ENCODE measurements at regions not wholly inside any gene's neighbourhood (a gene's known extent, or its start where the extent isn't known, plus 50 kb on each side); places are given as distances from the start of the nearest gene placed in this dataset.

DNA sequence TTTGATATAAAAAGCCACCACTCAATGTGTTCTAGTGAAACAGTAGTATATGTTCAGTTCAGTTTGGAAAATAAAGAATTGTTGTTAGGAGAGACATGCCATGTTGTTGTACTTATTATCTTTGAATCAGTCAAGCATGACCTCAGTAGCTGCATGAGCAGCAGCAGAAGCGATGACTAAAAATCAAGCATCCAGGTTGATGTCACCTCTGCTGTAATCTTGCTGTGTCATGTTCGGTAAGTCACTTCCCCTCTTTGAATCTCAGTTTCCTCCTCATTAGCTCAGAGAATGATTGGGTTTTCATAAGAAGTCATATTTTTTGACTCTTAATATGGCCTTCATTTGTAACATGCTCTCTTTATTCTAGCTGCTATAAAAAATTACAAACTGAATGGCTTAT is 428.4 kb upstream of the B3GALT2 start:
- no peaks in the 10 kb centered on the region for H3K36me3 ChIP-seq
- no peaks in the 10 kb centered on the region for H3K4me1 ChIP-seq
- H3K4me3 ChIP-seq, result no peak overlapping the region
- no peak for DNase-seq
- no peak overlapping the region for H3K27ac ChIP-seq
- H3K9me3 ChIP-seq, result no peaks in the 10 kb centered on the region
- no peaks in the 10 kb centered on the region for H3K27me3 ChIP-seq
- intact Hi-C loops (cut with DNase I; ENCODE audit: low total_unique reads), result no loop called here
- TF ChIP-seq, protein P1, sequence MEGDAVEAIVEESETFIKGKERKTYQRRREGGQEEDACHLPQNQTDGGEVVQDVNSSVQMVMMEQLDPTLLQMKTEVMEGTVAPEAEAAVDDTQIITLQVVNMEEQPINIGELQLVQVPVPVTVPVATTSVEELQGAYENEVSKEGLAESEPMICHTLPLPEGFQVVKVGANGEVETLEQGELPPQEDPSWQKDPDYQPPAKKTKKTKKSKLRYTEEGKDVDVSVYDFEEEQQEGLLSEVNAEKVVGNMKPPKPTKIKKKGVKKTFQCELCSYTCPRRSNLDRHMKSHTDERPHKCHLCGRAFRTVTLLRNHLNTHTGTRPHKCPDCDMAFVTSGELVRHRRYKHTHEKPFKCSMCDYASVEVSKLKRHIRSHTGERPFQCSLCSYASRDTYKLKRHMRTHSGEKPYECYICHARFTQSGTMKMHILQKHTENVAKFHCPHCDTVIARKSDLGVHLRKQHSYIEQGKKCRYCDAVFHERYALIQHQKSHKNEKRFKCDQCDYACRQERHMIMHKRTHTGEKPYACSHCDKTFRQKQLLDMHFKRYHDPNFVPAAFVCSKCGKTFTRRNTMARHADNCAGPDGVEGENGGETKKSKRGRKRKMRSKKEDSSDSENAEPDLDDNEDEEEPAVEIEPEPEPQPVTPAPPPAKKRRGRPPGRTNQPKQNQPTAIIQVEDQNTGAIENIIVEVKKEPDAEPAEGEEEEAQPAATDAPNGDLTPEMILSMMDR (IDR thresholded peaks at IDR 0.05), result no peak

- TF ChIP-seq, protein P1 (IDR thresholded peaks at IDR 0.05), result no peak
- intact Hi-C loops (cut with DNase I; ENCODE audit: low total_unique reads), result no loop called here
- H3K9me3 ChIP-seq, result no peaks in the 10 kb centered on the region
- H3K36me3 ChIP-seq, result no peaks in the 10 kb centered on the region
- no peaks in the 10 kb centered on the region for H3K27me3 ChIP-seq
- H3K4me3 ChIP-seq, result no peak overlapping the region
- no peak for DNase-seq
- no peaks in the 10 kb centered on the region for H3K4me1 ChIP-seq
- H3K27ac ChIP-seq, result no peak overlapping the region
Observed at GRCh38 chr1:193614275-193614674, 427.9 kb upstream of the B3GALT2 start.

DNA sequence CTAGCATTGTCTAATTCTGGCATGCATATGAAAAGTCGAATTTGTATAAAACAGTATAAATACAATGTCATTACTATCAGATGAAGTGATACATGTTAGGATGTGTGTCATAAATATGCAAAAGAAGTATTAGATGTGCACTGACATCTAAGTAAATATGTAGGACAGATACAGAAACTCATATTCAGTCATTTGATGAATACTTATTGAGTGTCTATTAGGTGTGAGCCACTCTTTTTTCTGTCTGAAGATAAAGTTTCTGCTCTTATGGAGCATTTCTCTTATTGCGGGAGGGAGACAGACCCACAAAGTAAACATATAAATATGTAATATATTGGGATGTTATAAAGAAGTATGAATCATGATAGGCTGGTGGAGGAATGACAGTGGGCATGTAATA is 426.6 kb upstream of the B3GALT2 start:
- no peak for DNase-seq
- H3K4me3 ChIP-seq, result no peak overlapping the region
- no peaks in the 10 kb centered on the region for H3K36me3 ChIP-seq
- intact Hi-C loops (cut with DNase I; ENCODE audit: low total_unique reads), result no loop called here
- no peaks in the 10 kb centered on the region for H3K27me3 ChIP-seq
- TF ChIP-seq, protein P1 (IDR thresholded peaks at IDR 0.05), result no peak
- no peaks in the 10 kb centered on the region for H3K4me1 ChIP-seq
- no peaks in the 10 kb centered on the region for H3K9me3 ChIP-seq
- no peak overlapping the region for H3K27ac ChIP-seq

- Histone ChIP-seq H3K27me3 (no peaks in the 10 kb centered on the region), H3K9me3 (no peaks in the 10 kb centered on the region), H3K36me3 (no peaks in the 10 kb centered on the region), H3K4me3 (no peak overlapping the region), H3K27ac (no peak overlapping the region), H3K4me1 (no peaks in the 10 kb centered on the region)
- TF ChIP-seq, protein P1 (IDR thresholded peaks at IDR 0.05), result no peak
- no peak for DNase-seq
- intact Hi-C loops (cut with DNase I; ENCODE audit: low total_unique reads), result no loop called here
Observed at GRCh38 chr1:193609592-193609991, 423.2 kb upstream of the B3GALT2 start.

DNA sequence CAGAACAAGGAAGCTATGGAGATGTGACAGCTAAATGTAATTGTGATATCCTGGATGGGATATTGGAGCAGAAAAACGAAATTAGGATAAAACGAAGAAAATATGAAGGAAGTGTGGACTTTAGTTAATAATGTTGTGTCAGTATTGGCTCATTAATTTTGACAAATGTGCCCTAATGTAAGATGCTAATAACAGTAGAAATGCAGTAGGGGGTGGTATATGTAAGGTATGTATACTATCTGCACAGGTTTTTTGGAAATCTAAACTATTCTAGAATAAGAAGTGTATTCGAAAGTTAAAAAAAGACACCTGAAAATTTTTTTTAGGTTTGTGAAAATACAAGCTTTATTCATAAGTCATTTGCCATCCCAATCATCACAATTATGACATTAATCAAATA is 421.4 kb upstream of the B3GALT2 start:
- H3K27me3 ChIP-seq, result no peaks in the 10 kb centered on the region
- H3K27ac ChIP-seq, result no peak overlapping the region
- H3K4me3 ChIP-seq, result no peak overlapping the region
- H3K36me3 ChIP-seq, result no peaks in the 10 kb centered on the region
- intact Hi-C loops (cut with DNase I; ENCODE audit: low total_unique reads), result no loop called here
- H3K4me1 ChIP-seq, result no peaks in the 10 kb centered on the region
- H3K9me3 ChIP-seq, result no peaks in the 10 kb centered on the region
- TF ChIP-seq, protein P1 (IDR thresholded peaks at IDR 0.05), result no peak
- no peak for DNase-seq

DNA sequence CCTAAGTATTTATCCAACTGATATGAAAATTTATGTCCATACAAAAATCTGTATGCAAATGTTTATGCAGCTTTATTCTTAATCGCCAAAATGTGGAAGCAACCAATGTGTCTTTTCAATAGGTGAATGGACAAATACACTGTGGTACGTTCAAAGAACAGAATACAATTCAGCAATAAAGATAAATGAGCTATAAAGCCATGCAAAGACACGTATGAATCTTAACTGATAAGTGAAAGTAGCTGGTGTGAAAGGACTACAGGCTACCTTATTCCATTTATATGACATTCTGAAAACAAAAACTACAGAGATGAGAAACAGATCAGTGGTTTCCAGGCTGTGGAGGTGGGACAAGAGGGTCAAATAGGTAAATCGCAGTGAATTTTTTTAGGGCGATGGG is 419.6 kb upstream of the B3GALT2 start:
- no peaks in the 10 kb centered on the region for H3K9me3 ChIP-seq
- TF ChIP-seq, protein P1 (IDR thresholded peaks at IDR 0.05), result no peak
- no peak for DNase-seq
- no peaks in the 10 kb centered on the region for H3K36me3 ChIP-seq
- H3K4me1 ChIP-seq, result no peaks in the 10 kb centered on the region
- intact Hi-C loops (cut with DNase I; ENCODE audit: low total_unique reads), result no loop called here
- no peak overlapping the region for H3K4me3 ChIP-seq
- H3K27ac ChIP-seq, result no peak overlapping the region
- no peaks in the 10 kb centered on the region for H3K27me3 ChIP-seq

All from tibial artery (tissue), 4 donors.